ENCODE measurements at regions not wholly inside any gene's neighbourhood (a gene's known extent, or its start where the extent isn't known, plus 50 kb on each side); places are given as distances from the start of the nearest gene placed in this dataset.

DNA sequence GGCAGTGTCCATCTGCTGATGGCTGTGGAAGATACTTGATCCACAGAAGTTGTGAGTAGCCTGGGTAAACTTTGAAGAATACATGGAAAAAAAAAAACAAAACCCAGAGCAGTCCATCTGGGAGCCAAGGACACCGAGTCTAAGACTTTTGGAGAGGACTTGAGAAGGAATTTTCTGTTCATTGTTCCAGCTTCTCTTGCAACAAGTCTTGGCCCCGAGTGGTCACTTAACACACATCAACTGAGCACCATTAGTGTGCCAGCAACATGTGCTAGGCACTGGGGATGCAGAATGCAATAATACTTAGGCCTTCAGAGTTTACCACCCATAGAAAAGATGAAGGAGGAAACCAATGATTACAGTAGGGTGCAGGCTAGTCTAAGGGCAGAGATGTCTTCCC lies 266.7 kb downstream of the EMP1 start (continued):
- TF ChIP-seq, protein P1, sequence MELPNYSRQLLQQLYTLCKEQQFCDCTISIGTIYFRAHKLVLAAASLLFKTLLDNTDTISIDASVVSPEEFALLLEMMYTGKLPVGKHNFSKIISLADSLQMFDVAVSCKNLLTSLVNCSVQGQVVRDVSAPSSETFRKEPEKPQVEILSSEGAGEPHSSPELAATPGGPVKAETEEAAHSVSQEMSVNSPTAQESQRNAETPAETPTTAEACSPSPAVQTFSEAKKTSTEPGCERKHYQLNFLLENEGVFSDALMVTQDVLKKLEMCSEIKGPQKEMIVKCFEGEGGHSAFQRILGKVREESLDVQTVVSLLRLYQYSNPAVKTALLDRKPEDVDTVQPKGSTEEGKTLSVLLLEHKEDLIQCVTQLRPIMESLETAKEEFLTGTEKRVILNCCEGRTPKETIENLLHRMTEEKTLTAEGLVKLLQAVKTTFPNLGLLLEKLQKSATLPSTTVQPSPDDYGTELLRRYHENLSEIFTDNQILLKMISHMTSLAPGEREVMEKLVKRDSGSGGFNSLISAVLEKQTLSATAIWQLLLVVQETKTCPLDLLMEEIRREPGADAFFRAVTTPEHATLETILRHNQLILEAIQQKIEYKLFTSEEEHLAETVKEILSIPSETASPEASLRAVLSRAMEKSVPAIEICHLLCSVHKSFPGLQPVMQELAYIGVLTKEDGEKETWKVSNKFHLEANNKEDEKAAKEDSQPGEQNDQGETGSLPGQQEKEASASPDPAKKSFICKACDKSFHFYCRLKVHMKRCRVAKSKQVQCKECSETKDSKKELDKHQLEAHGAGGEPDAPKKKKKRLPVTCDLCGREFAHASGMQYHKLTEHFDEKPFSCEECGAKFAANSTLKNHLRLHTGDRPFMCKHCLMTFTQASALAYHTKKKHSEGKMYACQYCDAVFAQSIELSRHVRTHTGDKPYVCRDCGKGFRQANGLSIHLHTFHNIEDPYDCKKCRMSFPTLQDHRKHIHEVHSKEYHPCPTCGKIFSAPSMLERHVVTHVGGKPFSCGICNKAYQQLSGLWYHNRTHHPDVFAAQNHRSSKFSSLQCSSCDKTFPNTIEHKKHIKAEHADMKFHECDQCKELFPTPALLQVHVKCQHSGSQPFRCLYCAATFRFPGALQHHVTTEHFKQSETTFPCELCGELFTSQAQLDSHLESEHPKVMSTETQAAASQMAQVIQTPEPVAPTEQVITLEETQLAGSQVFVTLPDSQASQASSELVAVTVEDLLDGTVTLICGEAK (IDR thresholded peaks at IDR 0.05): no peak
- TF ChIP-seq, protein P1 (CRISPR knock-in tag; IDR thresholded peaks at IDR 0.05): no peak

DNA sequence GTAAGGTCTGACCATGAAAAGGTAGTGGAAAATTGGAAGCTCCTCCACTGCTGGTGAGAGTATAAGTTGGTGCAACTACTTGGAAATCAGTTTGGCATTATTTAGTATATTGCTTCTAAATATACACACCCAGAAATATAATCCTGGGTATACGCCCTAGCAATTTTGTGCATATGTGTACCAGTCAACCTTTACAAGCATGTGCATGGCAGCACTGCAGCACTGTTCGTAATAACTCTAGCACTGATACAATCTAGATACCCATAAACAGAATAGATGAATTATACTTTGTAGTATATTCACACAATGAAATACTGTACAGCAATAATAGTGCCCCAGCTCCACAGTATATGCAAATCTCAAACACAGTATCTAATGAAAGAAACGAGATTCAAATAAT lies 265.9 kb downstream of the EMP1 start:
- ATAC-seq: no peak
- no peak for DNase-seq (ENCODE audit: low spot score)
- no peak overlapping the region for H3K9ac ChIP-seq (ENCODE audit: insufficient read depth, low read depth, low read length)
- CTCF ChIA-PET (ENCODE audit: low intra/inter-chr PET ratio, low total read pairs): no interaction called here
- H4K20me1 ChIP-seq (ENCODE audit: insufficient read depth, low read length): no peaks in the 10 kb centered on the region
- no peaks in the 10 kb centered on the region for H3K4me1 ChIP-seq (ENCODE audit: insufficient read depth, low read length)
- H3K36me3 ChIP-seq (replicated peaks in 1 of 2; ENCODE audit: control insufficient read depth in 1 of 2, insufficient read depth in 2 of 2, low read length in 2 of 2): no peaks in the 10 kb centered on the region
- no TSS peak for BruUV-seq (replicated peaks)
- POLR2A ChIA-PET: no interaction called here
- H3K4me3 ChIP-seq (replicated peaks in 1 of 3; ENCODE audit: insufficient read depth in 1 of 3, low read depth in 2 of 3, low read length in 3 of 3): no peak overlapping the region
- intact Hi-C loops (cut with micrococcal nuclease; ENCODE audit: unreplicated experiment) (no loop called here), in situ Hi-C loops (cut with HindIII; ENCODE audit: extremely low pct_ligation_motif_present, low pct_unique_long_range_greater_than_20kb) (no loop called here)
- H3K4me2 ChIP-seq (ENCODE audit: low read depth, low read length): no peak overlapping the region
- H3K79me2 ChIP-seq (ENCODE audit: insufficient read depth, low read length): no peaks in the 10 kb centered on the region
- H3K27ac ChIP-seq (ENCODE audit: extremely low read length, insufficient read depth, low read length): no peak overlapping the region
- TF ChIP-seq, protein P2, sequence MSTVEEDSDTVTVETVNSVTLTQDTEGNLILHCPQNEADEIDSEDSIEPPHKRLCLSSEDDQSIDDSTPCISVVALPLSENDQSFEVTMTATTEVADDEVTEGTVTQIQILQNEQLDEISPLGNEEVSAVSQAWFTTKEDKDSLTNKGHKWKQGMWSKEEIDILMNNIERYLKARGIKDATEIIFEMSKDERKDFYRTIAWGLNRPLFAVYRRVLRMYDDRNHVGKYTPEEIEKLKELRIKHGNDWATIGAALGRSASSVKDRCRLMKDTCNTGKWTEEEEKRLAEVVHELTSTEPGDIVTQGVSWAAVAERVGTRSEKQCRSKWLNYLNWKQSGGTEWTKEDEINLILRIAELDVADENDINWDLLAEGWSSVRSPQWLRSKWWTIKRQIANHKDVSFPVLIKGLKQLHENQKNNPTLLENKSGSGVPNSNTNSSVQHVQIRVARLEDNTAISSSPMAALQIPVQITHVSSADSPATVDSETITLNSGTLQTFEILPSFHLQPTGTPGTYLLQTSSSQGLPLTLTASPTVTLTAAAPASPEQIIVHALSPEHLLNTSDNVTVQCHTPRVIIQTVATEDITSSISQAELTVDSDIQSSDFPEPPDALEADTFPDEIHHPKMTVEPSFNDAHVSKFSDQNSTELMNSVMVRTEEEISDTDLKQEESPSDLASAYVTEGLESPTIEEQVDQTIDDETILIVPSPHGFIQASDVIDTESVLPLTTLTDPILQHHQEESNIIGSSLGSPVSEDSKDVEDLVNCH (CRISPR knock-in tag; IDR thresholded peaks at IDR 0.05): no peak
- no peak for TF ChIP-seq ZNF792 (CRISPR knock-in tag; IDR thresholded peaks at IDR 0.05)
- TF ChIP-seq, protein P3, sequence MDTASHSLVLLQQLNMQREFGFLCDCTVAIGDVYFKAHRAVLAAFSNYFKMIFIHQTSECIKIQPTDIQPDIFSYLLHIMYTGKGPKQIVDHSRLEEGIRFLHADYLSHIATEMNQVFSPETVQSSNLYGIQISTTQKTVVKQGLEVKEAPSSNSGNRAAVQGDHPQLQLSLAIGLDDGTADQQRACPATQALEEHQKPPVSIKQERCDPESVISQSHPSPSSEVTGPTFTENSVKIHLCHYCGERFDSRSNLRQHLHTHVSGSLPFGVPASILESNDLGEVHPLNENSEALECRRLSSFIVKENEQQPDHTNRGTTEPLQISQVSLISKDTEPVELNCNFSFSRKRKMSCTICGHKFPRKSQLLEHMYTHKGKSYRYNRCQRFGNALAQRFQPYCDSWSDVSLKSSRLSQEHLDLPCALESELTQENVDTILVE (CRISPR knock-in tag; IDR thresholded peaks at IDR 0.05): no peak
- TF ChIP-seq, protein P4, sequence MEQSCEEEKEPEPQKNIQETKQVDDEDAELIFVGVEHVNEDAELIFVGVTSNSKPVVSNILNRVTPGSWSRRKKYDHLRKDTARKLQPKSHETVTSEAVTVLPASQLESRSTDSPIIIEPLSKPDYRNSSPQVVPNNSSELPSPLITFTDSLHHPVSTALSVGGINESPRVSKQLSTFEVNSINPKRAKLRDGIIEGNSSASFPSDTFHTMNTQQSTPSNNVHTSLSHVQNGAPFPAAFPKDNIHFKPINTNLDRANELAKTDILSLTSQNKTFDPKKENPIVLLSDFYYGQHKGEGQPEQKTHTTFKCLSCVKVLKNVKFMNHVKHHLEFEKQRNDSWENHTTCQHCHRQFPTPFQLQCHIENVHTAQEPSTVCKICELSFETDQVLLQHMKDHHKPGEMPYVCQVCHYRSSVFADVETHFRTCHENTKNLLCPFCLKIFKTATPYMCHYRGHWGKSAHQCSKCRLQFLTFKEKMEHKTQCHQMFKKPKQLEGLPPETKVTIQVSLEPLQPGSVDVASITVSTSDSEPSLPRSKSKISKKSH (CRISPR knock-in tag; IDR thresholded peaks at IDR 0.05; ENCODE audit: borderline replicate concordance): no peak
- H3K27me3 ChIP-seq (ENCODE audit: control insufficient read depth in 1 of 2, insufficient read depth in 2 of 2, low read length in 2 of 2): no peaks in the 10 kb centered on the region
- 21% methylated on average over 3 of the region's 3 CpGs for WGBS (ENCODE audit: low lambda C conversion rate)
- no peak for FAIRE-seq
- no peaks in the 10 kb centered on the region for H3K9me3 ChIP-seq (ENCODE audit: low read length)
- no peak overlapping the region for H2AFZ ChIP-seq (ENCODE audit: low read length)

All from HepG2 (cell line).